Type B pancreatic cell (in vitro differentiated cells): ENCODE measurements at regions not wholly inside any gene's neighbourhood (a gene's known extent, or its start where the extent isn't known, plus 50 kb on each side); places are given as distances from the start of the nearest gene placed in this dataset.

ENCODE experiments used
- DNase-seq: peaks from one replicate; pipeline ENCODE4 v3.0.0; 2021; ENCODE audit warnings: mixed read lengths; ENCODE audit not compliant: unreplicated experiment; ENCODE audit errors: extremely low spot score
- H3K27ac Mint-ChIP-seq: 2 replicates; pipeline ENCODE4 v1.8.0; 2021; ENCODE audit warnings: mild to moderate bottlenecking, mixed read lengths
- H3K27me3 Mint-ChIP-seq: 2 replicates; pipeline ENCODE4 v1.8.0; 2021; ENCODE audit warnings: mixed read lengths
- H3K36me3 Mint-ChIP-seq: 2 replicates; pipeline ENCODE4 v1.8.0; 2021; ENCODE audit warnings: mixed read lengths
- H3K4me1 Mint-ChIP-seq: one replicate; pipeline ENCODE4 v1.8.0; 2021; ENCODE audit warnings: mixed read lengths; ENCODE audit not compliant: unreplicated experiment
- H3K4me3 Mint-ChIP-seq: 2 replicates; pipeline ENCODE4 v1.8.0; 2021; ENCODE audit warnings: mild to moderate bottlenecking, mixed read lengths
- H3K9me3 Mint-ChIP-seq: 2 replicates; pipeline ENCODE4 v1.8.0; 2021; ENCODE audit warnings: mixed read lengths
- CTCF ChIP-seq: fragments of 200-600 bp; sonication (generic); conservative IDR thresholded peaks from 2 replicates; pipeline ENCODE4 v1.5.0; 2021; ENCODE audit warnings: antibody characterized with exemption, mild to moderate bottlenecking

GRCh38 chr16:79786389-79786788 lies 185.9 kb upstream of the MAF start:
- Mint-ChIP-seq H3K27ac (no peak overlapping the region), H3K27me3 (no peaks in the 10 kb centered on the region), H3K4me1 (no peaks in the 10 kb centered on the region), H3K4me3 (no peak overlapping the region), H3K36me3 (no peaks in the 10 kb centered on the region), H3K9me3 (peaks cover 5% of the 10 kb centered on the region)
- no peak for DNase-seq
- no peak for TF ChIP-seq CTCF

GRCh38 chr16:79784007-79784406 lies 183.5 kb upstream of the MAF start:
- TF ChIP-seq CTCF = no peak
- Mint-ChIP-seq H3K27ac (no peak overlapping the region), H3K36me3 (no peaks in the 10 kb centered on the region), H3K4me3 (no peak overlapping the region), H3K27me3 (no peaks in the 10 kb centered on the region), H3K9me3 (no peaks in the 10 kb centered on the region), H3K4me1 (no peaks in the 10 kb centered on the region)
- no peak for DNase-seq

- no peak for TF ChIP-seq CTCF
- H3K27ac Mint-ChIP-seq = no peak overlapping the region
- peaks cover 15% of the 10 kb centered on the region for H3K4me1 Mint-ChIP-seq
- H3K36me3 Mint-ChIP-seq = no peaks in the 10 kb centered on the region
- H3K27me3 Mint-ChIP-seq = no peaks in the 10 kb centered on the region
- H3K9me3 Mint-ChIP-seq = no peaks in the 10 kb centered on the region
- DNase-seq = no peak
- H3K4me3 Mint-ChIP-seq = no peak overlapping the region
These were observed 177.1 kb upstream of the MAF start for GRCh38 chr16:79777679-79778078.

GRCh38 chr16:79776243-79776847 lies 175.8 kb upstream of the MAF start:
- Mint-ChIP-seq H3K4me1 (peaks cover 20% of the 10 kb centered on the region), H3K9me3 (no peaks in the 10 kb centered on the region), H3K27ac (peak overlapping the region; percentile 8), H3K4me3 (peak overlapping the region; percentile 64), H3K36me3 (no peaks in the 10 kb centered on the region), H3K27me3 (no peaks in the 10 kb centered on the region)
- TF ChIP-seq CTCF = peak; percentile 45
- DNase-seq = no peak

- H3K36me3 Mint-ChIP-seq = no peaks in the 10 kb centered on the region
- no peaks in the 10 kb centered on the region for H3K27me3 Mint-ChIP-seq
- H3K27ac Mint-ChIP-seq = no peak overlapping the region
- H3K4me3 Mint-ChIP-seq = no peak overlapping the region
- TF ChIP-seq CTCF = no peak
- no peaks in the 10 kb centered on the region for H3K9me3 Mint-ChIP-seq
- H3K4me1 Mint-ChIP-seq = peaks cover 52% of the 10 kb centered on the region
- no peak for DNase-seq
These were observed 172.2 kb upstream of the MAF start for GRCh38 chr16:79772784-79773183.

GRCh38 chr16:79772048-79772447 lies 171.5 kb upstream of the MAF start:
- DNase-seq = no peak
- Mint-ChIP-seq H3K9me3 (no peaks in the 10 kb centered on the region), H3K27me3 (no peaks in the 10 kb centered on the region), H3K36me3 (no peaks in the 10 kb centered on the region), H3K27ac (no peak overlapping the region), H3K4me1 (peaks cover 54% of the 10 kb centered on the region), H3K4me3 (peak overlapping the region; percentile 65)
- TF ChIP-seq CTCF = no peak
